GM12878 (cell line): ENCODE measurements at regions not wholly inside any gene's neighbourhood (a gene's known extent, or its start where the extent isn't known, plus 50 kb on each side); places are given as distances from the start of the nearest gene placed in this dataset.

Experiments used
- ESRRA ChIP-seq: IDR thresholded peaks from 2 replicates; pipeline ENCODE4 v1.6.1; 2012; ENCODE audit warnings: mild to moderate bottlenecking, low read length, improper control_type of control experiment
- JUND ChIP-seq: IDR thresholded peaks from 2 replicates; pipeline ENCODE4 v1.6.1; 2012; ENCODE audit warnings: low read depth, mild to moderate bottlenecking, low read length, improper control_type of control experiment, moderate library complexity
- SIN3A ChIP-seq: IDR thresholded peaks from 2 replicates; pipeline ENCODE4 v1.6.1; 2012; ENCODE audit warnings: low read depth, low read length, improper control_type of control experiment
- SPI1 ChIP-seq: IDR thresholded peaks from 2 replicates; pipeline ENCODE4 v1.6.1; 2011; ENCODE audit warnings: low read depth, mild to moderate bottlenecking, low read length, moderate library complexity, borderline replicate concordance; ENCODE audit not compliant: insufficient read depth
- YY1 ChIP-seq: IDR thresholded peaks from 2 replicates; pipeline ENCODE4 v1.6.1; 2011; ENCODE audit warnings: low read depth, mild to moderate bottlenecking, low read length
- ZBTB40 ChIP-seq: fragments of 450-650 bp; IDR thresholded peaks from 2 replicates; pipeline ENCODE4 v1.6.1; 2016; ENCODE audit warnings: mild to moderate bottlenecking, moderate library complexity, borderline replicate concordance
- TF ChIP-seq, protein P1 (sequence below): fragments of 450-650 bp; IDR thresholded peaks from 2 replicates; pipeline ENCODE4 v1.6.1; 2017; ENCODE audit warnings: mild to moderate bottlenecking, moderate library complexity
- TF ChIP-seq, protein P2 (sequence below): fragments of 450-650 bp; IDR thresholded peaks from 2 replicates; pipeline ENCODE4 v1.6.1; 2017; ENCODE audit warnings: antibody characterized with exemption, mild to moderate bottlenecking, moderate library complexity
- TF ChIP-seq, protein P3 (sequence below): IDR thresholded peaks from 2 replicates; pipeline ENCODE4 v1.6.1; 2012; ENCODE audit warnings: low read length, inconsistent platforms
- TF ChIP-seq, protein P4 (sequence below): IDR thresholded peaks from 2 replicates; pipeline ENCODE4 v1.6.1; 2012; ENCODE audit warnings: low read depth, low read length, improper control_type of control experiment

GRCh38 chr1:80402625-80403024 is 1396.1 kb upstream of the ADGRL4 start (continued):
- TF ChIP-seq, protein P1, sequence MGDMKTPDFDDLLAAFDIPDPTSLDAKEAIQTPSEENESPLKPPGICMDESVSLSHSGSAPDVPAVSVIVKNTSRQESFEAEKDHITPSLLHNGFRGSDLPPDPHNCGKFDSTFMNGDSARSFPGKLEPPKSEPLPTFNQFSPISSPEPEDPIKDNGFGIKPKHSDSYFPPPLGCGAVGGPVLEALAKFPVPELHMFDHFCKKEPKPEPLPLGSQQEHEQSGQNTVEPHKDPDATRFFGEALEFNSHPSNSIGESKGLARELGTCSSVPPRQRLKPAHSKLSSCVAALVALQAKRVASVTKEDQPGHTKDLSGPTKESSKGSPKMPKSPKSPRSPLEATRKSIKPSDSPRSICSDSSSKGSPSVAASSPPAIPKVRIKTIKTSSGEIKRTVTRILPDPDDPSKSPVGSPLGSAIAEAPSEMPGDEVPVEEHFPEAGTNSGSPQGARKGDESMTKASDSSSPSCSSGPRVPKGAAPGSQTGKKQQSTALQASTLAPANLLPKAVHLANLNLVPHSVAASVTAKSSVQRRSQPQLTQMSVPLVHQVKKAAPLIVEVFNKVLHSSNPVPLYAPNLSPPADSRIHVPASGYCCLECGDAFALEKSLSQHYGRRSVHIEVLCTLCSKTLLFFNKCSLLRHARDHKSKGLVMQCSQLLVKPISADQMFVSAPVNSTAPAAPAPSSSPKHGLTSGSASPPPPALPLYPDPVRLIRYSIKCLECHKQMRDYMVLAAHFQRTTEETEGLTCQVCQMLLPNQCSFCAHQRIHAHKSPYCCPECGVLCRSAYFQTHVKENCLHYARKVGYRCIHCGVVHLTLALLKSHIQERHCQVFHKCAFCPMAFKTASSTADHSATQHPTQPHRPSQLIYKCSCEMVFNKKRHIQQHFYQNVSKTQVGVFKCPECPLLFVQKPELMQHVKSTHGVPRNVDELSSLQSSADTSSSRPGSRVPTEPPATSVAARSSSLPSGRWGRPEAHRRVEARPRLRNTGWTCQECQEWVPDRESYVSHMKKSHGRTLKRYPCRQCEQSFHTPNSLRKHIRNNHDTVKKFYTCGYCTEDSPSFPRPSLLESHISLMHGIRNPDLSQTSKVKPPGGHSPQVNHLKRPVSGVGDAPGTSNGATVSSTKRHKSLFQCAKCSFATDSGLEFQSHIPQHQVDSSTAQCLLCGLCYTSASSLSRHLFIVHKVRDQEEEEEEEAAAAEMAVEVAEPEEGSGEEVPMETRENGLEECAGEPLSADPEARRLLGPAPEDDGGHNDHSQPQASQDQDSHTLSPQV = no peak
- no peak for TF ChIP-seq JUND
- no peak for TF ChIP-seq SPI1
- TF ChIP-seq, protein P2, sequence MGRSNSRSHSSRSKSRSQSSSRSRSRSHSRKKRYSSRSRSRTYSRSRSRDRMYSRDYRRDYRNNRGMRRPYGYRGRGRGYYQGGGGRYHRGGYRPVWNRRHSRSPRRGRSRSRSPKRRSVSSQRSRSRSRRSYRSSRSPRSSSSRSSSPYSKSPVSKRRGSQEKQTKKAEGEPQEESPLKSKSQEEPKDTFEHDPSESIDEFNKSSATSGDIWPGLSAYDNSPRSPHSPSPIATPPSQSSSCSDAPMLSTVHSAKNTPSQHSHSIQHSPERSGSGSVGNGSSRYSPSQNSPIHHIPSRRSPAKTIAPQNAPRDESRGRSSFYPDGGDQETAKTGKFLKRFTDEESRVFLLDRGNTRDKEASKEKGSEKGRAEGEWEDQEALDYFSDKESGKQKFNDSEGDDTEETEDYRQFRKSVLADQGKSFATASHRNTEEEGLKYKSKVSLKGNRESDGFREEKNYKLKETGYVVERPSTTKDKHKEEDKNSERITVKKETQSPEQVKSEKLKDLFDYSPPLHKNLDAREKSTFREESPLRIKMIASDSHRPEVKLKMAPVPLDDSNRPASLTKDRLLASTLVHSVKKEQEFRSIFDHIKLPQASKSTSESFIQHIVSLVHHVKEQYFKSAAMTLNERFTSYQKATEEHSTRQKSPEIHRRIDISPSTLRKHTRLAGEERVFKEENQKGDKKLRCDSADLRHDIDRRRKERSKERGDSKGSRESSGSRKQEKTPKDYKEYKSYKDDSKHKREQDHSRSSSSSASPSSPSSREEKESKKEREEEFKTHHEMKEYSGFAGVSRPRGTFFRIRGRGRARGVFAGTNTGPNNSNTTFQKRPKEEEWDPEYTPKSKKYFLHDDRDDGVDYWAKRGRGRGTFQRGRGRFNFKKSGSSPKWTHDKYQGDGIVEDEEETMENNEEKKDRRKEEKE = no peak
- TF ChIP-seq YY1 = no peak
- TF ChIP-seq, protein P3, sequence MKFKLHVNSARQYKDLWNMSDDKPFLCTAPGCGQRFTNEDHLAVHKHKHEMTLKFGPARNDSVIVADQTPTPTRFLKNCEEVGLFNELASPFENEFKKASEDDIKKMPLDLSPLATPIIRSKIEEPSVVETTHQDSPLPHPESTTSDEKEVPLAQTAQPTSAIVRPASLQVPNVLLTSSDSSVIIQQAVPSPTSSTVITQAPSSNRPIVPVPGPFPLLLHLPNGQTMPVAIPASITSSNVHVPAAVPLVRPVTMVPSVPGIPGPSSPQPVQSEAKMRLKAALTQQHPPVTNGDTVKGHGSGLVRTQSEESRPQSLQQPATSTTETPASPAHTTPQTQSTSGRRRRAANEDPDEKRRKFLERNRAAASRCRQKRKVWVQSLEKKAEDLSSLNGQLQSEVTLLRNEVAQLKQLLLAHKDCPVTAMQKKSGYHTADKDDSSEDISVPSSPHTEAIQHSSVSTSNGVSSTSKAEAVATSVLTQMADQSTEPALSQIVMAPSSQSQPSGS = no peak
- TF ChIP-seq ESRRA = no peak
- TF ChIP-seq, protein P4, sequence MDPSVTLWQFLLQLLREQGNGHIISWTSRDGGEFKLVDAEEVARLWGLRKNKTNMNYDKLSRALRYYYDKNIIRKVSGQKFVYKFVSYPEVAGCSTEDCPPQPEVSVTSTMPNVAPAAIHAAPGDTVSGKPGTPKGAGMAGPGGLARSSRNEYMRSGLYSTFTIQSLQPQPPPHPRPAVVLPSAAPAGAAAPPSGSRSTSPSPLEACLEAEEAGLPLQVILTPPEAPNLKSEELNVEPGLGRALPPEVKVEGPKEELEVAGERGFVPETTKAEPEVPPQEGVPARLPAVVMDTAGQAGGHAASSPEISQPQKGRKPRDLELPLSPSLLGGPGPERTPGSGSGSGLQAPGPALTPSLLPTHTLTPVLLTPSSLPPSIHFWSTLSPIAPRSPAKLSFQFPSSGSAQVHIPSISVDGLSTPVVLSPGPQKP = no peak
- TF ChIP-seq SIN3A = no peak
- TF ChIP-seq ZBTB40 = no peak
